WI38 (cell line): ENCODE measurements at regions not wholly inside any gene's neighbourhood (a gene's known extent, or its start where the extent isn't known, plus 50 kb on each side); places are given as distances from the start of the nearest gene placed in this dataset.

Experiments used
- H3K4me3 ChIP-seq: 2 replicates; pipeline ENCODE4 v1.5.1; 2011; ENCODE audit warnings: low read depth, mild to moderate bottlenecking, control low read depth, low read length
- TF ChIP-seq, protein P1 (sequence below): IDR thresholded peaks from 2 replicates; pipeline ENCODE4 v1.5.1; 2012; ENCODE audit warnings: low read depth, mild to moderate bottlenecking, control low read depth, low read length

DNA sequence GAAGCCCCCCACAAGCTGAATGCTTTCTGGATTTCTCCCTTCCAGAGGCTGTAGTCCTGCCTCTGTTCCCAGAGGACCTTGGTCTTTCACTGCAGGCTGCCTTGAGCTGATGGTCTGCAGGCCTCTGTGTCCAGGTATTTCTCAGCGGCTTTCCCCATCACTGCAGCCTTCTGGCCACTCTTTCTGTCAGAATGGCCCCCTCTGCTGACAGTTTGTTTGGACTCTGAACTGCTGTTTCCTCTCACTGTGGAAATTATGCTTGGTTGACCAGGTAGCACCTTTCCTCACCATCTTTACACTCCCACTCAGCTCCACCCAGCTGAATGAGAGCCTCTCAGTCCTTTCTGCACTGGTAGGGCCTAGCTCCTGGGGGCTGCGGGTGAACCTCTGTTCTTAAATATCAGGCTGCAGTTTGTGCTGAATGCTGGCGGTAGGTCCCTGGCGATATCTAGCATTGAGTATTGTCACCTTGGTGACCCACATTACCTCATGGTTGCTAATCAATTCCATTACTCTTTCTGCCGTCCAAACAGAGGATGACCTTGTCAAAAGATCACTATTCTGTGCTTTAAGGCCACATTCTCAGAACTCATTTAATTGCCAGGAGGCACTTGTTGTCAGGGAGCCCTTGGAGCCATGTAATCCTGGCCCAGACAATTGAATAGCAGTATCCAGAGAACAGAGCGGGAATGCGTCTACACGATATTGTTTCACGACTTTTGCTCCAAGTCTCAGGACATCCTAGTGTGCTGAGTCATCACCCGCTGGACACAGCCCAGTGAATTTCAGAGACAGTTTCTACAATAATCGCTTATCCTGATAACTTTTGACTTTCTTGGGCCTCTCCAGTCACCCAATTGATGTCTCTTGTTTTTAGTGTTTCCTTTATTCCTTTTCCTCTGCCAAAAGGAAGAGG is 230.2 kb downstream of the TENT4A start:
- TF ChIP-seq, protein P1, sequence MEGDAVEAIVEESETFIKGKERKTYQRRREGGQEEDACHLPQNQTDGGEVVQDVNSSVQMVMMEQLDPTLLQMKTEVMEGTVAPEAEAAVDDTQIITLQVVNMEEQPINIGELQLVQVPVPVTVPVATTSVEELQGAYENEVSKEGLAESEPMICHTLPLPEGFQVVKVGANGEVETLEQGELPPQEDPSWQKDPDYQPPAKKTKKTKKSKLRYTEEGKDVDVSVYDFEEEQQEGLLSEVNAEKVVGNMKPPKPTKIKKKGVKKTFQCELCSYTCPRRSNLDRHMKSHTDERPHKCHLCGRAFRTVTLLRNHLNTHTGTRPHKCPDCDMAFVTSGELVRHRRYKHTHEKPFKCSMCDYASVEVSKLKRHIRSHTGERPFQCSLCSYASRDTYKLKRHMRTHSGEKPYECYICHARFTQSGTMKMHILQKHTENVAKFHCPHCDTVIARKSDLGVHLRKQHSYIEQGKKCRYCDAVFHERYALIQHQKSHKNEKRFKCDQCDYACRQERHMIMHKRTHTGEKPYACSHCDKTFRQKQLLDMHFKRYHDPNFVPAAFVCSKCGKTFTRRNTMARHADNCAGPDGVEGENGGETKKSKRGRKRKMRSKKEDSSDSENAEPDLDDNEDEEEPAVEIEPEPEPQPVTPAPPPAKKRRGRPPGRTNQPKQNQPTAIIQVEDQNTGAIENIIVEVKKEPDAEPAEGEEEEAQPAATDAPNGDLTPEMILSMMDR = no peak
- no peak overlapping the region for H3K4me3 ChIP-seq

DNA sequence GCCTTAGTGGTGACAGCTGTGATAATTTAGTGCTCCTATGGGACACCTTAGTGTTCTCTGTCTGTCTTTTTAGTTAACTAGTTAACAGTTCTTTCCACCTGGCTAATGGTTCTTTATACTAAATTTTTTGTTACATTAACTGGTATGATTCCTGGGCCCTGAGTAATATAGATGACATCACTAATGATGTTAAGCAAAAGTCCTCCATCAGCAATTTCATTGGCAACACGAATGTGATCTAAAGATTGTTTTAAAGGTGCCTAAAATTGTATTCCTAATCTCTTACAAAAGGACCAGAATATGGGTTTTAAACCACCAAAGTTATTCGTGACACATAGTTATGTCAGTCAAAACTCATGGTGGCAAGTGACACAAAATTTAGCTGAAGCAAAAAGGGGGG is 235.3 kb downstream of the TENT4A start:
- TF ChIP-seq, protein P1 = no peak
- H3K4me3 ChIP-seq = no peak overlapping the region

DNA sequence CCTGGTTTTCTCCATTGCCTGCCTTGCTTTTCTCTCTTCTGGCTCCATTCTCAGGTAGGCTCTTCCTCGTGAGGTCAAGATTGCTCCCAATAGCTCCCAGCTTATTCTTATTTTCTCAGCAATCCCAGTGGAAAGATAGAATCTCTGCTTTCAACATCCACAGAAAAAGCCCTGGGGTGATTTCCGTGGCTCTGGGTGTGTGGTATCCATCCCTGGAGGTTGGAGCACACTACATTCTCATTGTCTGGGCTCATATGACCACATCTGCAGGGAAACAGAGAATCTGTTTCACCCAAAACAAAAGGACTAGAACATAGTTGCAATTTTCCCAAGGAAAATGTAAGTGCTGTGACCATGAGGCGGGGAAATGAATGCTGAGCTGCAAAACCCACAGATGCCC is 236.0 kb downstream of the TENT4A start:
- no peak overlapping the region for H3K4me3 ChIP-seq
- TF ChIP-seq, protein P1 = no peak

DNA sequence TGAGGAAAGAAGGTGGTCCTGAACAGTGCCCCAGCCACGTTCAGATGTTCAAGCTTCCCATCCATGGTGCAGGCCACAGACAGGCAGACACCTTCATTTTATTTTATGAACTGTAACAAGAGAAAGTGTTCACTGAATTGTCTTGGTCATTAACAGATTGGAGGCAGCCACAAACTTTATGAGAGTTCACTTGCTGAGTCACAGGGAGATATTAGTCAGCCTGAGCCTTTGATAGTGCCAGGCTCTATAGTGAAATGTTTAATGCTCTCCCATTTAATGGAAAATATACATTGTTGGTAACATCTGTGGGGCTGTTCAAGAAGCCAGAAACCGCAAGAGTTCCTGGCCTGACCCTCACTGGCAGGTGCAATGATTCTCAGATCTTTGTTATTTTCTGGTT is 237.0 kb downstream of the TENT4A start:
- TF ChIP-seq, protein P1 = no peak
- no peak overlapping the region for H3K4me3 ChIP-seq

DNA sequence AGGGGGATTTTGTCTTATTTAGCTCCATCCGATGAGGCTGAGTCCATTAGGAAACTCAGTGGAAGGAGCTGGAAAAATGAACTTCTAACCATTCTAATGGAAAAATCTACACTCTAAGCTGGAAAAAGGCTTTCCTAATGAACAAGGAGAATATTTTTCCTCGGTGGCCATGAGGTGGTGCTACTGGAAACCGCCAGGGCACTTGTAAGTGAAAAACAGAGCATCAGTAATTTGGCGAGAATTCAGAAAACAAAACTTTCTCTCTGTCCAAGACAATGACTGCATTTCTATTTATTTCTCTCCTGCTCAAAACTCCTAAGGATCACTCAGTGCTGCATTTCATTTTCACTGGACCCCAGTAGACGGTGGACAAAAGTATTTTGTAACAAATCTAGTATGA is 237.6 kb downstream of the TENT4A start:
- no peak overlapping the region for H3K4me3 ChIP-seq
- TF ChIP-seq, protein P1 = no peak

DNA sequence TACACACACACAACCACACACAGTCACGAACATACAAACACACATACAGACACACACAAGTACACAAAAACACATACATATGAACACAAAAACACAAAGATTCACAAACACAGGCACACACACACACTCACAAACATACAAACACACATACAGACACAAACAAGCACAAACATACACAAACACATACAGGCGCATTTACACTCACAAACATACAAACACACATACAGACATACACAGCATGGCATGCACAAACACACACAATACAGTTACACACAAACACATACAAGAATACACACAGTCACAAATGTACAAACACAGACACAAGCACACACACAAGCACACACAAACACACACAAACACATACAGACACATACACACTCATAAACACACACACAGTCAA is 247.9 kb downstream of the TENT4A start:
- TF ChIP-seq, protein P1 = no peak

DNA sequence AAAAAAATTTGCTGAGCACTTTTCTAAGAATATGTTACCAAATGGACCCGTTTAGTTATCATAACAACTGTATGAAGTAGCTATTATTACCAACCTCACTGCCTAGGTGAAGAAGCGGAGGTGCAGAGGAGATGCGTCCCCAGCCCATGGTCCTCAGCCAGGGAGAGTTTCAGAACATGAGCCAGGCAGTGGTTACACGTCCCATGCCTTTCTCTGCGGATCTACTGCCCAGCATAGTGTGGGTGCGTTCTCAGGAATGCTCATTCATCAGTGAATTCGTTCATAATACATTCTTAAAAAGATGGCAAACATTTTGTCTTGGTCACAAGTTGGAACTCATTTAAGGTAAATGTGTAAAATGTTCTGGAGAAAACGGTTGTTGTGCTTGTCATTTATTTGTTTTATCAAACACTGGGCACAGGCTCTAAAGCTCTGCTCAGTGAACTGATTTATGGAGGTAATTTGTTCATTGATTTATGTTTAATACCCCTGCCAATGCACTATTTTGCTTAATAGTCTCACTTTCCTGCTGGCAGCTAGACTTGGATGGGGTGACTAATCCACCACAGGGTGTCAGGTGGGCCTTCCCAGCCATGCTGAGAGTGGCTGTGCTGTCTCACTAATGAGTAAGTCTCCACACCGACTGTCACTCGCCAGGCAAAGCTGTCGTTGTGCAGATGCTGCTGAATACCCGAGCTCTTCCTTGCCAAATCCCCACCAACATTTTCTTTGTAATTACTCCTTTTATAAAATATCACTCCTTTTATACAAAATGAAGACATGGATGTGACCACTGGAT is 248.8 kb downstream of the TENT4A start:
- H3K4me3 ChIP-seq = no peak overlapping the region
- TF ChIP-seq, protein P1 = no peak

More for the DNA sequence above, 247.9 kb downstream of the TENT4A start:
- H3K4me3 ChIP-seq = no peak overlapping the region
